Activated T-cell treated with anti-CD3 and anti-CD28 coated beads for 4 hours (primary cell): ENCODE measurements at regions not wholly inside any gene's neighbourhood (a gene's known extent, or its start where the extent isn't known, plus 50 kb on each side); places are given as distances from the start of the nearest gene placed in this dataset.
"Not testable (repeated sequence)": the region's sequence is repeated elsewhere in the genome, so short reads cannot be mapped to it uniquely, and the experiment has no call there.

Experiments used
- DNase-seq: peaks from one replicate; pipeline ENCODE4 v3.0.0-alpha.2; 2020

DNA sequence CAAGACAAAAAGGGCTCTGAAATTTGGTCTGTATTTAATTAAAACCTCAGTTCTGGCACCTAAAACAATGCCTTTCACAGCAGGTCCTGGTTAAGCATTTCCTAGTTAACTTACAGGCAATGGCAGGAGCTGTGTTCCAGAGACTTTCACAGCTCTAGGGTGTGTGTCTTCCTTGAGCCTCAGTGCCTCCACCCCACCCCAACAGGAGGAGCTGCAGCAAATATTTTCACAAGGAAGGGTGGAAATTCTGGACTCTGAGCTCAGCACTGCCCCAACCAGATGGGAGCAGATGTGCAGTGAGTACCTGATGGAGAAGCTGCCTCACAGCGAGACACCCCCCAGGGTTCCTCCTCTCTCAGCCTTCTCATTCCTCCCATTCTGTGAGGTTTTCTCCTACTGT, 106.3 kb upstream of the SPATA12 start:
- no peak for DNase-seq

DNA sequence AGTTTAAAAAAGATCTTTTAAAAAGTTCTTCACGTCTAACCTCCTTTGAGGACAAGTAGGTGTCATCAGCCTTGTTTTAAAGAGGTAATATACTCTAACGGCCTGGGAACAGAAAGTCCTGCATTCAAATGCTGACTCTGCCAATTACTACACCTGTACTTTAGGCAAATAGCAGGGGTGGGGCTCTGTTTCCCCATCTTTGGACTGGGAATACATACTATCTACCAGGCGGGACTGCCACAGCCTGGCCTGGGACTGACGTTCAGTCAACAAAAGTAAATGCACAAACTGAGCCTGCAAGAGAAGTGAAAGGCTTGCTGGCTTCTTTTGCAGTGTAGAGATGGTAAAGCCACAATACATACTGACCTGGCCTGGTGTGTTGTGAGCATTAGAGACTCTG, 107.6 kb upstream of the SPATA12 start:
- no peak for DNase-seq

DNA sequence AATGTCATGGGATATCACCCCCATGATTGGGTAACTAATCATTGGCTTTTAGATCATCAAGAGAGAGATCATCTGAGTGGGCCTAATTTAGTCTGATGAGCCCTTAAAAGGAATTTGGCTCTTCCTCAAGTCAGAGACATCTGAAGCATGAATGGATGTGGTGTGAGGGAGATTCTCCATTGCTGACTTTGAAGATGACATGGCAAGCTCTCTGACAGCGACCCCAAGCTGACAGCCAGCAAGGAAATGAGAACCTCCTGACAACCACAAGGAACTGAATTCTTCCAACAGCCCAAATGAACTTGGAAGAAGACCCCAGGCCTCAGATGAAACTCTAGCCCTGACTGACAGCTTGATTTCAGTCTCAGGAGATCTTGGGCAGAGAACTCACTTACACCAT, 108.4 kb upstream of the SPATA12 start:
- no peak for DNase-seq

DNA sequence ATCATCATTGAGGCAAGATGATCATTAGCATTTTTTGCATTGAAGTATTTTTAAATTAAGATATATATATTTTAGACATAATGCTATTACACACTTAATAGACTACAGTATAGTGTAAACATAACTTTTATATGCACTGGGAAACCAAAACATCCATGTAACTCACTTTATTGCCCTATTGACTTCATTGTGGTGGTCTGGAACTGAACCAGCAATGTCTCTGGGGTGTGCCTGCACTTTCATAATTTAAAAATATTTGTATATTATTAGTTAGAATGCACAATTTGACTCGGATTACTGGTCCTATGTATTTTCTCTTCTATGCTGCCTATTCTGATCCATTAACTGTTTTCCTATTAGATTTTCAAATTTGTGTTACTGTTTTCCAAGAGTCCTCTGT, 109.1 kb upstream of the SPATA12 start:
- DNase-seq: no peak

DNA sequence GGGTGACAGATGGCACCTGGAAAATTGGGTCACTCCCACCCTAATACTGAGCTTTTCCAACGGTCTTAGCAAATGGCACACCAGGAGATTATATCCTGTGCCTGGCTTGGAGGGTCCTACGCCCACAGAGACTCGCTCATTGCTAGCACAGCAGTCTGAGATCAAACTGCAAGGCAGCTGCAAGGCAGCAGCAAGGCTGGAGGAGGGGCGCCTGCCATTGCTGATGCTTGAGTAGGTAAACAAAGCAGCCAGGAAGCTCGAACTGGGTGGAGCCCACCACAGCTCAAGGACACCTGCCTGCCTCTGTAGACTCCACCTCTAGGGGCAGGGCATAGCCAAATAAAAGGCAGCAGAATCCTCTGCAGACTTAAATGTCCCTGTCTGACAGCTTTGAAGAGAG, 115.1 kb upstream of the SPATA12 start:
- not testable (repeated sequence) for DNase-seq

DNA sequence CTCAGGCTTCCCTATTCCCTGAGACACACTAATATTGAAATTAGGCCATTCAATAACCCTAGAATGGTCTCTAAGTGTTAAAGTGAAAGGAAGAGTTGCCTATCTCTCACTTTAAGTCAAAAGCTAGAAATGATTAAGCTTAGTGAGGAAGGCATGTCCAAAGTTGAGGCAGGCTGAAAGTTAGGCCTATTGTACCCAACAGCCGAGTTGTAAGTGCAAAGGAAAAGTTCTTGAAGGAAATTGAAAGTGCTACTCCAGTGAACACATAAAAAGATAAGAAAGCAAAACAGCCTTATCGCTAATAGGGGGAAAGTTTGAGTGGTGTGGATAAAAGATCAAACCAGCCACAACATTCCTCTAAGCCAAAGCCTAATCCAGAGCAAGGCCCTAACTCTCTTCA, 117.9 kb upstream of the SPATA12 start:
- no peak for DNase-seq

DNA sequence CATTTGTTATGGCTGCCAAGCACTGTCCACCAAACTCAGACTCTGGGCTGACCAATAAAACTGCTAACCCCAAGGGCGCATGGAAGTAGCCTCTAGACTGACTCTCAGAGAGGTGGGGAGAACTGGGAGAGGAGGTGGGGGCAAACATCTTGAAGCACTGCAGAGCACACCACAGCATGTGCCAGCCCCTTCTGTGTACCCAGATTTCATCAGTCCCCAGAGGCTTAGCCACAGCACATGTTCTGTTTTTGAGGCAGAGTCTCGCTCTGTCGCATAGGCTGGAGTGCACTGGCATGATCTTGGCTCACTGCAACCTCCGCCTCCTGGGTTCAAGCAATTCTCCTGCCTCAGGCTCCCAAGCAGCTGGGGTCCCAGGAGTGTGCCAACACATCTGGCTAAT, 119.5 kb upstream of the SPATA12 start:
- DNase-seq: no peak

DNA sequence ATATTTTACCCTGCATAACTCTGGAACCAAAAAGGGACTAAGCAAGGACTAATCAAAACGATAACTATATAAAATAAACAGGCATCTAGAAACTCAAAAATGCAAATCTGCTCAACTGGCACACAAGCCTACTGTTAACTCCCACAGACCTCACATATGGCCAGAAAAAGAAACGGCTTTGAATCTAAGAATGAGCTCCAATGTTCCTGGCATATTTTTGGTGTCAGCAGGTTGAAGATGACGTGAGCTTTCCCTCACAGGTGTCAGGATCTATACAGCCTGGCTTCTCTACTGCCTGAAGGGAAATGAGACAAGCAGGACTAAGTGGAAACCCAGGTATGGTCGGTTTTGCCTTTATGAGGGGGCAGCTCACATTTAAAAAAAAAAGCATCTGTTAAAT, 120.1 kb upstream of the SPATA12 start:
- no peak for DNase-seq

DNA sequence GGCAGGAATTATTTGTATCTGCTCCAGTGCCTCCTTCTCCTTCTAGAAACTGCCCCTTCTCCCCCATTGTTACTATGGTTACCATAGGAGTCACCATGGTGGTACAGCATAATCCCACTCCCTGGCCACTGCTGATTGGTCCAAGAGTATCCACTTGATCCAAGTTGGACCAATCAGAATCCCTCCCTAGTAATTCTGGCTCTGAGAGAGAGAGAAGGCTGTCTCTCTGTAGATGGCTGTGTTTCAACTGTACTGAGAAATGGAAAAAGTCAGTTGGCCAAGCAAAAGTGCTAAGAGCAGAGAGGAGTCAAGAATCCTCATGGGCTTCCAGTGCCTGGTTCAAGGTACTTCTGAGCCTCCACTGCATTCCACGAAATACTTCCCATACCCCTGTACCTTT, 120.6 kb upstream of the SPATA12 start:
- DNase-seq: no peak

DNA sequence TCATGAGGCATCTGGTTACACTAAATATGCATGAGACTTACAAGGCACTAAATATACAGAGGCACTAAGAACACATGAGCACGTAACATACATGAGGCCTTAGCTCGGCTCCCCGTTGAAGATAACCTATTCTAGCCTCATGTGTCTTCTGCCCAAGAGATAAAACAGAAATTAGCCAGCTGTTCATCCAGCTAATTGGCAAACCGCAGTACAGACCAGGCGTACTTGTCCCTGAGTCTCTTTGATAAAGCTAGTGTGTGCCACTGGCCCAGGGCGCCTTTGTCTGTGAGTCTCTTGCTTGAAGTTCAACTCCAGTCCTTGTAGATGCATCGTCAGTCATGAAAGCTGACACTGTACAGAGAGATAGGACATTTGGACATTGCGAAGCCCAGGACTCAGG, 121.9 kb upstream of the SPATA12 start:
- DNase-seq: no peak

DNA sequence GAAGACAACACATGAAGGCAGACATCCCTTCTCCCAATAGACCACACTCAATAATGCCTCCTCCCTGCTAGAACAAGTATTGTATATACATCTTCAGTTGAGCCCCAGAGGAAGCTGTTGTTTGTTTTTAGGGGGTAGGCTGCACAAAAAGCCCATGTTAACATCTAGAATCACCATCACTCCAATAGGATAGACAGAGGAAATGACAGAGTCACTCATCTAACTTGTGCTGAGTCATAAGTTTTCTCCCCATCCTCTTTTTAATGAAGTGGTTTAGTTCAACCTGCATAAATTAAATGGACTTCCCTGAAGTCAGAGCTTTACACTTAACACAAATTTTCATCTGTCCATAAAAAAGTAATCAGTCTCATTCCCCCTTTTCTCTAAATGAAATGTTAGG, 122.9 kb upstream of the SPATA12 start:
- no peak for DNase-seq

DNA sequence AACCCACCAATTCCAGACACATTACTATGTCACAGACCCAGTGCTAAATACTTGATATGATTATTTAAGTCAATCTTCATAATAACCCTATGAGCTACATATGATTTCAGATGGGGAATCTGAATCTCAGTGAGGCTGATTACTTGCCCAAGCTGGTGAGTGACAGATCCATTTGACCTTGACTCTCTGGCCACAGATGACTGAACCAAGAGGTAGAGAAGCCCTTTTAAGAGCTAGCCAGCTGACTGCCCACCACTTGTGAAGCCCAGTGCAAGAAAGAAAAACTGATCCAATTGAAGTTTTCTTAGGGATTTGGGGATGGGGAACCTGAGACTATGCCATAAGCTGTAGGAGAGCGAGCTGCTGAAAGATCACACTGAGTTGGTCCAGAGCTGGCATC, 124.7 kb upstream of the SPATA12 start:
- no peak for DNase-seq

DNA sequence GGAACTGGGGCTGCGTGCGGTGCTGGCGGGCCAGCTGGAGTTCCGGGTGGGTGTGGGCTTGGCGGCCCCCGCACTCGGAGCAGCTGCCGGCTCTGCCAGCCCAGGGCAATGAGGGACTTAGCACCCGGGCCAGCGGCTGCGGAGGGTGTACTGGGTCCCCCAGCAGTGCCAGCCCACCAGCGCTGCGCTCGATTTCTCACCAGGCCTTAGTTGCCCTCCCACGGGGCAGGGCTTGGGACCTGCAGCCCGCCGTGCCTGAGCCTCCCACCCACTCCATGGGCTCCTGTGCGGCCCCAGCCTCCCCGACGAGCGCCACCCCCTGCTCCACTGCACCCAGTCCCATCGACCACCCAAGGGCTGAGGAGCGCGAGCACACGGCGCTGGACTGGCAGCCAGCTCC, 126.0 kb upstream of the SPATA12 start:
- not testable (repeated sequence) for DNase-seq

DNA sequence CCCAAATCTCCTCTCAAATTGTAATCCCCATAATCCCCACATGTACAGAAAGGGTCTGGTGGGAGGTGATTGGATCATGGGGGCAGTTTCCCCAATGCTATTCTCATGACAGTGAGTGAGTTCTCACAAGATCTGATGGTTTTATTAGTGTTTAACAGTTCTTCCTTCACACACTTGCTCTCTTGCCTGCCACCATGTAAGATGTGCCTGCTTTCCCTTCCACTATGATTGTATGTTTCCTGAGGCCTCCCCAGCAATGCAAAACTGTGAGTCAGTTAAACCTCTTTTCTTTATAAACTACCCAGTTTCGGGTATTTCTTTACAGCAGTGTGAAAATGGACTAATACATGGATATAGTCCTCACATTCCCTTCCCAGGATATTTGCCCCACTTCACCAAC, 126.7 kb upstream of the SPATA12 start:
- DNase-seq: no peak

DNA sequence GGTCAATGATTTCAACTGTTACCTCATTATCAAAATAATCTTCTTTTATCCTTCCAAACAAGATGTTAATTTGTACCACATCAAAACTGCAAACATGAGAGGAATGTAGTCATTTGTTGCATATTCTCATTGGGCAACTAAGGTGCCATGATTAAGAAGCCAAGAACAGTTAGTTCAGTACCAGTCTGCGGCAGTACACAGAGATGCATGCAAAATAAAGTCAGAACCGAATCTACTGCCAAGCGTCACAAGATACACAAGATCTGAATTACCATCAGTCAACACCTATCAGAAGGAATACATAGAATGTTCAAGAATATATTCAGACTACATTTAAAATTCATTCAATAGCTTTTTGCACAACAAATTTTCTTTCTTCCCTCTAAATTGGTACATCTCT, 127.6 kb upstream of the SPATA12 start:
- no peak for DNase-seq

DNA sequence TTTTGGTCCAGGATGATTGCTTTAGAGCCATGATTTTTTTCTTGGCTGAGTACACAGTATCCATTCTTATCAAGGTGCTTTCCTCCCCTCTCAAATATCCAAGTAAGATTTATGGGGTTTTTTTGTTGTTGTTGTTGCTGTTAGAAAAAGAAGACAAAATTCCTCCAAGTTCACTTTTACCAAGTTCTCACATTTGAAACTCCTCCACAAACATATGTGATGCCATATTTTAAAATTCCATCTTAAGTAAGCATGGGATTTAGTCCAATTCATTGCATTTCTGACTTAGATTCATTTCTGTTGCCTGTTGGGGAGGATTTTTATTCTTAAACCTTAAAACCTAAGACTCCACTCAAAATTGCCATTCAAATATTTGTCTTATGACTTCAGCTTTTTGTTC, 128.6 kb upstream of the SPATA12 start:
- no peak for DNase-seq

DNA sequence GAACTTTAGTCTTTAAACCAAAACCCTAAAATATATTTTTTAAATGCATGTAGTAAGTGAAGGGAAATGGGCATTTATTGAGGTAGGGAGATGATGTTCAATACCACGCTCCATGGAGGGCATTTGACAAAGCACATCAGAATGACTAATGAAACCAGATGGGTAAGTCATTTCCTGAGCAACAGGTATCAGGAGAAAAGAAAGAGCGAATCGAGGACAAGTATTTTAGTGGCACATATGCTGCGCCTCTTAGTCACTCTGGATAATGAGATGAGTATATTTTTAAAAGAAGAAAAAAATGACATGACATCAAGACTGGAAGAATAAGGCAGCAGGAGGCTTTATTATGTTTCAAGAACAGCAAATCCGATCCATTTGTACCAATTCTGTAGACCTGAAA, 129.0 kb upstream of the ARHGEF3 start:
- DNase-seq: no peak

DNA sequence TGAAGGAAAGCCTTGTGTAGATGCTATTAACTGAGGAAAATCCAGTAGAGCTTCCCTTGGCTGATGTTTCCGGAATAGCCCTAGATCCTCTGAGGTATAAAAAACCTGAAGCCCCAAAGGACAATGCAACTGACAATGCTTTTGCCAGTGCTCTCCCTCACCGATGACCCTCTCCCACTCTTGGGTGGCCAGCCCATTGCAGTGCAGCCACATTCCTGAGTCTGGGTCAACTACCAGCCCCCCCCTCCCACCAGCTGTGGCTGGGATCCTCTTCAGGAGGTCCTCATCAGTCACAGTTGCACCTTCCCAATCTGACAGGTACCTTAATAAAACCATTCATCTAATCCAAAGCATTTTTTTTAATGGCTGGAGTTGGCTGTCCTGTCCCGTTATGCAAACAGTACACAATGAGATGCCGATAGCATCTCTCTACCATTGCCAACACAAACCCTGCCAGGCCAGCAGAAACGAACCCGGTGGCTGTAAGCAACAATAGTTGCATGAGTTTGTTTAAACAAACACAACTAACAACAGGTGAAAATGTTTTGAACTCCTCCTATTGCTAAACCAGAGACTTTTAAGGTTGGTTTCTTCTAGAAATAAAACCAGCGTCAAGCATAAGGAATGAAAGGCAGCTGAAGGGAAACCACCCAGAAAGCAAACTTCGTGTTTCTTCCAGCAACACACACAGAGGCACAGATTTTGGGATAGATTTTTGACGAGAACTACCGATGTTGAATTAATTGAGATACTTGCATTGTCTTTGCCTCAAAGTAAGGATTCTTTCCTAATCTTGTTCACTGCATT, 128.3 kb upstream of the ARHGEF3 start:
- DNase-seq: no peak

DNA sequence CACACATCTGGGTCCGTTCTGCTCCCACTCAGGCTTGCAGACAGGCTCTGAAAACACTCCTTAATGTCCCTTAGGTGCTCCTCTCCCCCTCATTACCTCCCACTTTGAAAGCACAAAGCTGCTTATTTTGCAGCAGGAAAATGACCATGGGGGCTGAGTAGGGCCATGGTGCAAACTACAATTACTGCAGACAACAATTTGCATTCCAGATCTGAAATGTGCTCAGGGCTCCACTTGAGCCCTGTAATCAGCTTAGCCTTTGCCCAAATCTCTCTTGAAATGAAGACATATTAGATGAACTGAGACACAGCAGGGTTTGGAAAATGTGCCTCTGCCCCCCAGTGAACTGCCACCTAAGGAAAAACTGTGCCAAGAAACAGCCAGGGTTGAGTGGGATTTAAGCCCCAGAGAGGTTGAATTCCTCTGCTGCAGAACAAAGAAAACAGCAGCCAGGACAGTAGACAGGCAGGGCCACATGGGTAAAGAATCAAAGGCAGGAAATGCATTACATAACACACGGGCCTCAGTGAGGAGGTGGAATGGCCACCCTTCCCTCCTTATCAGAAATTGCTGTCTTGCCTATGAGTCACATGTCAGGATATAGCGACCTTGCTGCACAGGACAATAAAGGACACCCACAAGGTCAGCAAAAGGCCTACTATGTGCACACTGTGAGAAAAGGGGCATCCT, 126.8 kb upstream of the ARHGEF3 start:
- DNase-seq: no peak

DNA sequence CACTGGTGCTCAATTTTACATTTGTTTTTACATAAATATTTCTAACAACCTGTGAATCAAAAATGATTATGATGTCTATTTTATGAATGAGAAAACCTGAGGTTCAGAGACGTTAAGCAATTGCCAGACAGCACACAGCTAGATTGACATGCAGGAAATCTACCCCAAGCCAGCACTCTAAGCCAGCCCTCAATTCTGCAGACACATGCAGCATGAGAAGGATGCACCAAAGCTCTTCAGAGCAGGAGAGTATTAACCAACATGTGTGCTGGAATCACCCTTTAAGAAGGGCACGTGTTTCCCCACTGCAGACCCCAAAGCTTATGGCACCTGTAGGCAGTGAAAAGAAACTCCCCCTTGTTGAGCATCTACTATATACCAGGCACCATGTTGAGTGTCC, 126.1 kb upstream of the ARHGEF3 start:
- DNase-seq: no peak

DNA sequence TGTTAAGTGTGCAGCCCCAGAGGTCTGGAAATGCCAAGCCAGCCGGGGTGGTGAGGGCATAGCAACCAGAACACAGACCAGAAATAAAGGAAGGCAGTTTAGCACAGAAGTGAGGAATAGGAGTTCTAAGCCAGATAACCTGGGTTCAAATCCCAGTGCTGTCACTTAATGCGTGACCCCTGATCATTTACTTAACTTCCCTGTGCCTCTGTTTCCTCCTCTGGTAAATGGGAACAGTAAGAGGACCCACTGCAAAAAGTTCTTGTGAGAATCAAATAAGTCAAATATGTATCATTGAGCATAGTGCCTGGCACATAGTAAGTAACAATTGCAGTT, 125.2 kb upstream of the ARHGEF3 start:
- no peak for DNase-seq

DNA sequence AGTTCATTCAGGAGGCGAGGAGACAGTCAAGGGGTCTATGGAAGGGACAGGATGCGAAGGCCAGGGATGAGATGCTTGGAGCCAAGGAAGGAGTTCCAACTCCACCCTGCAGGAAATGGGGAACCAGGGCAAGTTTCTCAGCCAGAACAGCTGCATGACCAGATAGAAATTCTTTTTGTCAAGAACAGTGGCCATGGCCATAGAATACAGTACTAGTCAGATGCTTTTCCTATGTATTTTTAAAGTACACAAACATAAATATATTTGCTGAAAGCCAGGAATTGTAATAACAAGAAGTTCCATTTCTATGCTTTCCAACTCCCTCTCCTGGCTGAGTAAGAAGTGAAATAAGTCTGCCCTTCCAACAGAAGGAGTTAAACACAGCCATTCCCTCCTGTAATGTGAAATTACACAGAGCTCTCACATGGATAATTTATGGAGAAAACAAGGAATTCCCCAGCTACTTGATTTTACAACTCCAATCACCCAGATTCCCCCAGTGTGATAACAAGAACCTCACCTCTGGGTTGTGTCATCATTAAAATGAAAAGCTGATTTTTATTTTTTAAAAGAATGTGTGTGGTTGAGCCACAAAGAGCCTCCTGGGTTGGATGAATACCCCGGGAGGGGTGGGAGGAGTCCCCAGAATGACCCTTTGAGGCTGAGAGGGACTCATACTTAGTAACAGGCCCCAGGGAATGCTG, 124.6 kb upstream of the ARHGEF3 start:
- DNase-seq: no peak

DNA sequence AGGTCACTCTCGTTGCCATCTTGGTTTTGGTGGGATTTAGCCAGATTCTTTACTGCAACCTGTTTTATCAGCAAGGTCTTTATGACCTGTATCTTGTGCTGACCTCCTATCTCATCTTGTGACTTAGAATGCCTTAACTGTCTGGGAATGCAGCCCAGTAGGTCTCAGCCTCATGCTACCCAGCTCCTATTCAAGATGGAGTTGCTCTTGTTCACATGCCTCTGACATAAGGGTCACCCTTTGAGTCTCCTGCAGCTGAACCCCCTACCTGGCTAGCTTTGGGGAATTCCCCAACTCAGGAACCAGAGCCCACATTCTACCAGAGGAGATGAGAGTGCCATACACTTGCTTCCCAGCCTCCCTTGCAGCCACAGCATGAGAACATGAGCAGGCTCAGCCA, 123.0 kb upstream of the ARHGEF3 start:
- not testable (repeated sequence) for DNase-seq

DNA sequence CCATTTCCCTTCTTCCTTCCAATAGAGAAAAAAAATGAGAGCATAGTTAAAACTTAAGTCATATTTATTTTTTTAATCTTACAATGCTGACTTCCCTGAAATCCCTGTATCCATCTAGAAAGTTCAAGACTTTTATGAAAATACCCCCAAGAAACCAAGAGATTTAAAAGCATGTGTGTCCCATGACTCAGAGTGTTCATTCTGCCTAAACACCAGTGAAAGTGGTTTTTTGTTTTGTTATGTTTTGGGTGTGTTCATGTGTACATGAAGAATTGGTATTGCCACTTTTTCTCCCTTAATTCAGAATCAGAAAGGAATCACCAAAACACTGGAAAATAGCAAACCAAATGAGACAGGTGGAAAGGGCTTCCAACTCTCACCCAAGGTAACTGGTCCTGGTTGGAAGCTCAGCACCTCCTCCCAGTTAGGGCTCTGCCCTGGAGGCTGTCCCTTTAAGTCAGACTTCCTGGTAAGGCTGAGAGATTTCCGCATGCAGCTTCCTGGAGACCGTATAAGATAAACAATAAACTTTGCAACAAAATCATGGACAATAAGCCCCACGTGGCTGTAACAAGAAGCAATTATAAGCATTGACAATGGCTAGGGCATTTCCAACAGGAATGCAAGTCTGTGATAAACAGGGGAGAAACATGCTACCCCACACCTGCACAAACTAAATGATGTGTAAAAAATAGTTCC, 121.9 kb upstream of the ARHGEF3 start:
- DNase-seq: no peak
